WERI-Rb-1 (cell line): ENCODE measurements at regions not wholly inside any gene's neighbourhood (a gene's known extent, or its start where the extent isn't known, plus 50 kb on each side); places are given as distances from the start of the nearest gene placed in this dataset.

Experiments used
- DNase-seq: peaks from one replicate; pipeline ENCODE4 v3.0.0-alpha.2; 2020
- H3K27ac ChIP-seq: fragments of 250-450 bp; sonication (Bioruptor Pico); 2 replicates; pipeline ENCODE4 v1.5.1; 2020; ENCODE audit warnings: mild to moderate bottlenecking, moderate library complexity
- H3K27me3 ChIP-seq: fragments of 250-450 bp; sonication (Bioruptor Pico); 2 replicates; pipeline ENCODE4 v1.5.1; 2021; ENCODE audit warnings: mild to moderate bottlenecking, low read depth, moderate library complexity; ENCODE audit not compliant: insufficient read depth, severe bottlenecking
- H3K36me3 ChIP-seq: fragments of 250-450 bp; sonication (Bioruptor Pico); 2 replicates; pipeline ENCODE4 v1.5.1; 2020; ENCODE audit warnings: mild to moderate bottlenecking, moderate library complexity
- H3K4me3 ChIP-seq: 2 replicates; pipeline ENCODE4 v1.5.1; 2011; ENCODE audit warnings: low read depth, mild to moderate bottlenecking, control low read depth, low read length
- H3K9me3 ChIP-seq: fragments of 250-450 bp; sonication (Bioruptor Pico); 2 replicates; pipeline ENCODE4 v1.5.1; 2021; ENCODE audit warnings: mild to moderate bottlenecking, moderate library complexity; ENCODE audit not compliant: severe bottlenecking
- CTCF ChIP-seq: IDR thresholded peaks from 2 replicates; pipeline ENCODE4 v1.5.1; 2011; ENCODE audit warnings: low read depth, mild to moderate bottlenecking, control low read depth, inconsistent platforms, low read length

GRCh38 chr2:79389481-79389880 lies 123.4 kb upstream of the CTNNA2 start:
- no peak for DNase-seq
- H3K4me3 ChIP-seq, result no peak overlapping the region
- H3K27me3 ChIP-seq, result peaks cover 9% of the 10 kb centered on the region
- H3K36me3 ChIP-seq, result no peaks in the 10 kb centered on the region
- H3K27ac ChIP-seq, result no peak overlapping the region
- no peaks in the 10 kb centered on the region for H3K9me3 ChIP-seq
- TF ChIP-seq CTCF, result no peak

- no peak overlapping the region for H3K27ac ChIP-seq
- H3K4me3 ChIP-seq, result no peak overlapping the region
- DNase-seq, result no peak
- H3K27me3 ChIP-seq, result peaks cover 11% of the 10 kb centered on the region
- H3K36me3 ChIP-seq, result no peaks in the 10 kb centered on the region
- no peaks in the 10 kb centered on the region for H3K9me3 ChIP-seq
- TF ChIP-seq CTCF, result no peak
These were observed 124.8 kb upstream of the CTNNA2 start for GRCh38 chr2:79388024-79388423.

GRCh38 chr2:79387431-79387830 lies 125.4 kb upstream of the CTNNA2 start:
- no peak for DNase-seq
- Histone ChIP-seq H3K4me3 (no peak overlapping the region), H3K36me3 (no peaks in the 10 kb centered on the region), H3K27ac (no peak overlapping the region), H3K27me3 (peaks cover 13% of the 10 kb centered on the region), H3K9me3 (no peaks in the 10 kb centered on the region)
- TF ChIP-seq CTCF, result no peak

- DNase-seq, result no peak
- TF ChIP-seq CTCF, result no peak
- H3K27ac ChIP-seq, result no peak overlapping the region
- no peaks in the 10 kb centered on the region for H3K36me3 ChIP-seq
- H3K4me3 ChIP-seq, result no peak overlapping the region
- H3K9me3 ChIP-seq, result no peaks in the 10 kb centered on the region
- peaks cover 21% of the 10 kb centered on the region for H3K27me3 ChIP-seq
These were observed 129.2 kb upstream of the CTNNA2 start for GRCh38 chr2:79383681-79384080.

- Histone ChIP-seq H3K36me3 (no peaks in the 10 kb centered on the region), H3K9me3 (no peaks in the 10 kb centered on the region), H3K27ac (no peak overlapping the region), H3K4me3 (no peak overlapping the region), H3K27me3 (no peaks in the 10 kb centered on the region)
- no peak for DNase-seq
- no peak for TF ChIP-seq CTCF
These were observed 137.0 kb upstream of the CTNNA2 start for GRCh38 chr2:79375817-79376216.

- TF ChIP-seq CTCF, result no peak
- no peak overlapping the region for H3K4me3 ChIP-seq
- no peak for DNase-seq
- H3K27me3 ChIP-seq, result no peaks in the 10 kb centered on the region
- H3K27ac ChIP-seq, result no peak overlapping the region
- no peaks in the 10 kb centered on the region for H3K36me3 ChIP-seq
- H3K9me3 ChIP-seq, result no peaks in the 10 kb centered on the region
These were observed 139.3 kb upstream of the CTNNA2 start for GRCh38 chr2:79373358-79374130.
